Type B pancreatic cell (in vitro differentiated cells): ENCODE measurements at regions not wholly inside any gene's neighbourhood (a gene's known extent, or its start where the extent isn't known, plus 50 kb on each side); places are given as distances from the start of the nearest gene placed in this dataset.

Source experiments
- DNase-seq: peaks from one replicate; pipeline ENCODE4 v3.0.0; 2021; ENCODE audit warnings: mixed read lengths; ENCODE audit not compliant: unreplicated experiment; ENCODE audit errors: extremely low spot score
- H3K27ac Mint-ChIP-seq: 2 replicates; pipeline ENCODE4 v1.8.0; 2021; ENCODE audit warnings: mild to moderate bottlenecking, mixed read lengths
- H3K27me3 Mint-ChIP-seq: 2 replicates; pipeline ENCODE4 v1.8.0; 2021; ENCODE audit warnings: mixed read lengths
- H3K36me3 Mint-ChIP-seq: 2 replicates; pipeline ENCODE4 v1.8.0; 2021; ENCODE audit warnings: mixed read lengths
- H3K4me1 Mint-ChIP-seq: one replicate; pipeline ENCODE4 v1.8.0; 2021; ENCODE audit warnings: mixed read lengths; ENCODE audit not compliant: unreplicated experiment
- H3K4me3 Mint-ChIP-seq: 2 replicates; pipeline ENCODE4 v1.8.0; 2021; ENCODE audit warnings: mild to moderate bottlenecking, mixed read lengths
- H3K9me3 Mint-ChIP-seq: 2 replicates; pipeline ENCODE4 v1.8.0; 2021; ENCODE audit warnings: mixed read lengths
- TF ChIP-seq, protein P1 (sequence below): fragments of 200-600 bp; sonication (generic); conservative IDR thresholded peaks from 2 replicates; pipeline ENCODE4 v1.5.0; 2021; ENCODE audit warnings: antibody characterized with exemption, mild to moderate bottlenecking

DNA sequence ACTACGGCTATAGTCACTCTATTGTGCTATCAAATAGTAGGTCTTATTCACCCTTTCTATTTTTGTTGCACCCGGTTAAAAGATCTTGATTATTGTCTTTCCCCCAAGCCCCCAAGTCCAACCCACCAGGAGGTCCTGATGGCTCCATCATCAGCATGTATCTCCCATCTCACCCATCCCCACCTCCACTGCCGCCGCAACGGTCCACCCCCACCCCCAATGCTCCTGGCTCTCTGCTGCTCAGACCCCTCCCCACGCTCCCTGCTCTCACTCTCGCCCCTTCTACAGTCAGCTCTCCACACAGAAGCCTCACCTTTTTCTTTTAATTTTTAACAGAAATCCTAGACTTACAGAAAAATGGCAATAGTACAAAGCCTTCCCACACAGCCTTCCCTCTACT is 51.5 kb upstream of the SH3PXD2B start:
- TF ChIP-seq, protein P1, sequence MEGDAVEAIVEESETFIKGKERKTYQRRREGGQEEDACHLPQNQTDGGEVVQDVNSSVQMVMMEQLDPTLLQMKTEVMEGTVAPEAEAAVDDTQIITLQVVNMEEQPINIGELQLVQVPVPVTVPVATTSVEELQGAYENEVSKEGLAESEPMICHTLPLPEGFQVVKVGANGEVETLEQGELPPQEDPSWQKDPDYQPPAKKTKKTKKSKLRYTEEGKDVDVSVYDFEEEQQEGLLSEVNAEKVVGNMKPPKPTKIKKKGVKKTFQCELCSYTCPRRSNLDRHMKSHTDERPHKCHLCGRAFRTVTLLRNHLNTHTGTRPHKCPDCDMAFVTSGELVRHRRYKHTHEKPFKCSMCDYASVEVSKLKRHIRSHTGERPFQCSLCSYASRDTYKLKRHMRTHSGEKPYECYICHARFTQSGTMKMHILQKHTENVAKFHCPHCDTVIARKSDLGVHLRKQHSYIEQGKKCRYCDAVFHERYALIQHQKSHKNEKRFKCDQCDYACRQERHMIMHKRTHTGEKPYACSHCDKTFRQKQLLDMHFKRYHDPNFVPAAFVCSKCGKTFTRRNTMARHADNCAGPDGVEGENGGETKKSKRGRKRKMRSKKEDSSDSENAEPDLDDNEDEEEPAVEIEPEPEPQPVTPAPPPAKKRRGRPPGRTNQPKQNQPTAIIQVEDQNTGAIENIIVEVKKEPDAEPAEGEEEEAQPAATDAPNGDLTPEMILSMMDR, result no peak
- Mint-ChIP-seq H3K9me3 (no peaks in the 10 kb centered on the region), H3K27me3 (peaks cover 26% of the 10 kb centered on the region), H3K36me3 (no peaks in the 10 kb centered on the region), H3K4me1 (peaks cover 11% of the 10 kb centered on the region), H3K27ac (no peak overlapping the region), H3K4me3 (no peak overlapping the region)
- DNase-seq, result peak; percentile 20

DNA sequence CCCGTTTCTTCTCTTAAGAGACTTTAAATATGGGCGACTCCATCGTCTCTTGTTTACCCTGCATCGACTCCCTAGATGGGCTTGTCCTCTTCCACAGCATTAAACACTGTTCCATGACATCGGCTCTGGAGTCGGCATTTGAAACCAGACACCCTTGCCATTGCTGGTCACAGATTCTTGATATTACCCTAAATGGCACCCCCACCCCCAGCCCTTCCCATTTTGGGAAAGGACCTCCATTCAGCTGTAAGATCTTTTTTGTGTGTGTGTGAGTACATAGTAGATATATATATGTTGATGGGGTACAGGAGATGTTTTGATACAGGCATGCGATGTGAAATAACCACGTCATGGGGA is 51.1 kb upstream of the SH3PXD2B start:
- Mint-ChIP-seq H3K4me3 (no peak overlapping the region), H3K27ac (no peak overlapping the region), H3K9me3 (no peaks in the 10 kb centered on the region), H3K4me1 (peaks cover 11% of the 10 kb centered on the region), H3K27me3 (peaks cover 23% of the 10 kb centered on the region), H3K36me3 (no peaks in the 10 kb centered on the region)
- DNase-seq, result peak; percentile 29
- TF ChIP-seq, protein P1, result no peak

DNA sequence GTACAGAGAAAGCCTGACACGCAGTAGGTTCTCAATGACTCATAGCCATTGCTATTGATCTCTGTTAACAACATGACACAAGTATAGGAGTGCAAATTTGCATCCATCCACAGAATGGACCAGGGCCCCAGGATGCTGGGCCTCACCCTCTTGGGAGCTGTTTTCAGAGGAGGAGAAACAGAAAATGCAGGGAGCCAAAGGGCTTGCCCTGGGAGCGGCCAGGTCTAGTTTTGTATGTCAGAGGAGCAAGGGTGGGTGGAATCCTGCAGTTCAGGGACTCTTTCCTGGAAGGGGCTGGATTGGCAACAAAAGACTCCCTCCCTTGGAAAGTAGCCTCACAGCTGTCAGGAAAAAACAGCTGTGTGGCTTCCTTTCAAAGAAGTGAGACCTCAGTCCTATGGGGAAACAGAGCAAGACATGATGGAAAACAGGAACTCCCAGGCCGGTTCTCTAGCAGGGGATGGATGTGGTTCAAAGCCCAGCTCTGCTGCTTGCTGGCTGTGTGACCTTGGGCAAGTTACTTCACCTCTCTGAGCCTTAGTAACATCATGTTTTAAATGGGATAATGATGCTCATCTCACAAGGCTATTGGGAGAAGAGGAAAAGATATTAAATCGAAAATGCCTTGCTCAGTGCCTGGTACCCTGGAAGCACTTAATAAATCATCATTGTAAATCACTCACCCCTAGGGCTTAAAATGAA is 50.5 kb upstream of the SH3PXD2B start:
- Mint-ChIP-seq H3K27me3 (peaks cover 19% of the 10 kb centered on the region), H3K4me3 (no peak overlapping the region), H3K4me1 (peaks cover 11% of the 10 kb centered on the region), H3K27ac (no peak overlapping the region), H3K36me3 (no peaks in the 10 kb centered on the region), H3K9me3 (no peaks in the 10 kb centered on the region)
- DNase-seq, result peak; percentile 37
- TF ChIP-seq, protein P1, result no peak

DNA sequence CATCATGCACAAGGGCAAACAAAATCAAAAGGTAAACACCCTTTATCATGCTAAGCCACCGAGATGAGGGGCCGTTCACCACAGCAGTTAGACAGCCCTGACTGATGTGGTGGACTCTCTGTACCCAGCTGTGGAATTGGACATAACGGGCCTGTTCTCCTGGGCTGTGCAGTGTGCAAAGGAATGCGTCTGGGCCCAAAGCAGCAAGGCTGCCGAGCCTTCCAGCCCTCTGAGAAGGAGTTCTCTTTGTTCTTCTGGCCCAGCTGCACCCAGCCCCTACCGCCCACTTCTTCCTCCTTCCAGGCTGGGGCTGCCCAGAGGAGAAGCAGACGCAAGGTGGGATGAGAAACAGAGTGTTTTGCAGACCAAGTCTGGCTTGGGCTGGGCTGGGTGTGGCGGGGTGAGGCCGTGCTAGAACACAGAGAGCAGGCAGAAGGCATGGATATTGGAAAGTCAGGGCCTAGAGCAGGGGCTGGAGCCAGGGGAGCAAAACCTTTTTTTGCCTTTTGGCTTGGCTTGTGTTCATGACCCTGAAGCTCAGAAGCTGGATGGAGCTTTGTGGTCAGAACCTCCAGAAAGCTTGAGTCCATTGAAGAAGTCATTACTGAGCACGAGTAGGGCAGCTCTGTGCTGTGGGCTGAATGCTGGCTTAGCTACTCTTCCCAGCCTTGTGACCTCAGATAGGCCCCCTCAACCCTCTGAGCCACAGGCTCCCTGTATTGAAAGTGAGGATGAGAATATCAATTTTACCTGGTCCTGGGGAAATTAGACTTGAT is 49.8 kb upstream of the SH3PXD2B start:
- DNase-seq, result peak; percentile 65
- Mint-ChIP-seq H3K36me3 (no peaks in the 10 kb centered on the region), H3K27ac (no peak overlapping the region), H3K4me3 (no peak overlapping the region), H3K9me3 (no peaks in the 10 kb centered on the region), H3K4me1 (peaks cover 11% of the 10 kb centered on the region), H3K27me3 (peaks cover 18% of the 10 kb centered on the region)
- TF ChIP-seq, protein P1, result no peak
